GM19372 (cell line): ENCODE measurements at regions not wholly inside any gene's neighbourhood (a gene's known extent, or its start where the extent isn't known, plus 50 kb on each side); places are given as distances from the start of the nearest gene placed in this dataset.

Experiments used
- ATAC-seq: cut with Tn5 transposase; IDR thresholded peaks from one replicate; pipeline ENCODE4 v1.9.1; 2021; ENCODE audit warnings: mild to moderate bottlenecking, low read depth, moderate library complexity; ENCODE audit not compliant: unreplicated experiment

- no peak for ATAC-seq
Measured at GRCh38 chr20:10984294-10984693, 310.5 kb upstream of the JAG1 start.

- no peak for ATAC-seq
Measured at GRCh38 chr20:10984913-10985312, 311.1 kb upstream of the JAG1 start.

- ATAC-seq, result no peak
Measured at GRCh38 chr20:10985536-10985935, 311.7 kb upstream of the JAG1 start.

DNA sequence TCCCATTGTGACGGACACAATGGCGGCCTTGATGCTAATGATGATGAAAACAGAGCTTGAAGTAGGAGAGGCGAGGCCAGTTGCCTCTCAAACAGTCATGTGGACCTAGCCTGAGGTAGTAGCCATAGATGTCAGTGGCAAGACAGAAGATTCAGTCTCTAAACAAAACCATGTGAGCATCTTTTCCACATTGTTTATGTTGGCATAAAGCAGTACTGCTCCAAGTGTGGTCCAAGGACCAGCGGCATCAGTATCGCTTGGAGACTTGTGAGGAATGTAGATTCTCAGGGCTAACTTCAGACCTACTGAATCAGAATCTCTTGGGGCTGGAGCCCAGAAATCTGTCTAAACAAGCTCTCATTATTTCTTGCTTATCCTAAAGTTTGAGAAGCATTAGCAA lies 312.8 kb upstream of the JAG1 start:
- no peak for ATAC-seq

GRCh38 chr20:10987651-10988383 lies 314.0 kb upstream of the JAG1 start:
- no peak for ATAC-seq

GRCh38 chr20:10990625-10991382 lies 317.0 kb upstream of the JAG1 start:
- ATAC-seq, result no peak

DNA sequence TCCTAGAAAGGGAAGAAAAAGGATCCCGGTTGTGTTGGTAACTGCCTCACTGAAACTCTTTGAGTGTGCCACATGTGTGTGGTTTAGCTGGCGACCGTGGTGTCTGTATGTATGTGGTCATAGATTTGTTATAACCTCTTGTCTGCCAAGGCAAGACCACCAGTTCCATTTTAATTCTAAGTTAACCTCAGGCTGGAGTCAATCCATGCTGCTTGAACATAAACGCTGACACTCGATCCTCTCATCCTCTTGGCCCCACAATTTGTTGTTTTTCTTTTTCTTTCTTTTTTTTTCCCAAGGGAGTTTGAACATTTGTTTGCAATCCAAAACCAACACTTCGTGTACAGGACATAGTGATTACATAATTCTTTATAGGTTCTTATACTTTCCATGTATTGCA lies 318.9 kb upstream of the JAG1 start:
- no peak for ATAC-seq

DNA sequence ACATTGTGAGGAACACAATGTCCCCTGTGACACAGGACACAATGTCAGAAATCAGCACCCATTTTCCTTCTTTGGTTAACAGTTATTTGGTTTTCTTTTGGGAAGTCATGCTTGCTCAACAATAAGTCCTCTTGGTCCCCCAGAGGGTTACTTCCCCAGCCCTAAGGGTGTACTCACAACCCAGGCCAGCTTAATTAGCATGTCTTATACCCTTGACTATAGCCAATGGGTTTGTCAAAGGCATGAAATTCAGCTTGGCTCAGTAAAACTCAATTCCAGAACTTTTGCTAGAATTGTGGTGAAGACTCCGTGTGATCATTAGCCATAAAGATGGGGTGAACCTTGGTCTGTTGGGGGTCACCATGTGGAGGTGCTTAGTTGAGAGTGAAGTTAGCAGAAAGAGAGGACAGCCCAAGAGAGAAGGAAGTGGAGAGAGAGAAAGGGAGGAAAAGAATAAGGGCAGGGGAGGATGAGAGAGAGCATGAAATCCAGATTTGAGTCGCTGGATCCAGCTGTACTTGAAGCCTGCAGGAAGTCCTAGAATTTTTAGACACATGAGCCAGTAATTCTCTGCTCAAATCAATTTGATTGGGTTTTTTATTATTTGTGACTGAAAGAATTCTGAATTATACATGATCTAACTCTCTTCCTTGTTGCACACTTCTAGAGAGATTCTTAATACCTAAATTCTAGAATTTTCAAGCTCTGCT lies 321.3 kb upstream of the JAG1 start:
- no peak for ATAC-seq

DNA sequence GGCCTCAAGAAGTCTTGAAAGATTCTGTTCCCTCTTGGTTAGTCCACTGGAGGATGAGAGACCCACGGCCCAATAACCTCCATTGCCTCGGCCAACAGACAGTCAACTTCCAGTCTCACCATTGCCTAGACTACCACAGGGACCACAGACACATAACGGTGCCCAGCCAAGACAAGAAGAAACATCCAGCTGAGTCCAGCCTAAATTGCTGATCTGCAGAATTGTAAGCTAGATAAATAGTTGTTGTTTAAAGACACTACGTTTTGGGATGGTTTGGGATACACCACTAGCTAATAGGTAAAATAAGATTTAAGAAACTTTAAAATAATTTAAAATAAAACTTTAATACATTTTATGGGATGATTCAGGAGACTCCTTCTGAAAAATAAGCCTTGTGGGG lies 324.7 kb upstream of the JAG1 start:
- no peak for ATAC-seq

GRCh38 chr20:11000416-11000815 lies 326.6 kb upstream of the JAG1 start:
- no peak for ATAC-seq

DNA sequence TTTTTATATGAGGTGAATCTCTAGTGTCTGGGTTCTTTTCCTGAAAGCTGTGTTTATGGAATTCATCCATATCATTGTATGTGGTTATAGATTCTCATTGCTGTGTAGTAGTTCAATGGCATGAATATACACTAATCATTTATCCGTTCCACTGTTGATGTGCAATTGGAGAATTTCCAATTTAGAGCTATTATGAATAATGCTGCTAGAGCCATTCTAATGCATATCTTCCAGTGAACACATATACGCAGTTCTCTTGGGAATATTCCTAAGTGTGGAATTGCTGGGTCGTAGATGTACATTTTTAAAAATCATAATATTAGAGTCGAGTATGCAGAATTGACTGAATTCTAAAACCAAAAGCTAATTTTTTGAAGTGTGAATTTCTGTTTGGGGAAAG lies 327.5 kb upstream of the JAG1 start:
- ATAC-seq, result no peak

- no peak for ATAC-seq
Measured at GRCh38 chr20:11001764-11002540, 328.2 kb upstream of the JAG1 start.

DNA sequence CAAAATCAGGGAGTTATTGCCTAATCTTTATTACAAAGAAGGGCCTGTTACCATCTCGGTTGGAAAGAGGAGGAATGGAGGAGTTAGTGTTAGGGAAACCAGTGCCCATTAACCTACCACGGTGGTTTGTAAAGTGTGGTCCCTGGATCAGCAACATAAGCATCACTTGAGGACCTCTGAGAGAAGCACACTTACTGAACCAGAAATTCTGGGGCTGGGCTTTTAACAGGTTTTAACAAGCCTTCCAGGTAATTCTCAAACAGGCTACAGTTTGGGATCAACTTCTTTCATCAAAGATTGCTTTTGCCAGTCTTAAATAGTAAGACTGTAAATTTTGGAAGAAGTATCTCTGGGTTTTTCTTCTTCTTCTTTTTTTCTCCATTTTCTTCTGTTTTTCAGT lies 329.5 kb upstream of the JAG1 start:
- no peak for ATAC-seq

GRCh38 chr20:11008444-11009033 lies 334.7 kb upstream of the JAG1 start:
- ATAC-seq, result no peak

DNA sequence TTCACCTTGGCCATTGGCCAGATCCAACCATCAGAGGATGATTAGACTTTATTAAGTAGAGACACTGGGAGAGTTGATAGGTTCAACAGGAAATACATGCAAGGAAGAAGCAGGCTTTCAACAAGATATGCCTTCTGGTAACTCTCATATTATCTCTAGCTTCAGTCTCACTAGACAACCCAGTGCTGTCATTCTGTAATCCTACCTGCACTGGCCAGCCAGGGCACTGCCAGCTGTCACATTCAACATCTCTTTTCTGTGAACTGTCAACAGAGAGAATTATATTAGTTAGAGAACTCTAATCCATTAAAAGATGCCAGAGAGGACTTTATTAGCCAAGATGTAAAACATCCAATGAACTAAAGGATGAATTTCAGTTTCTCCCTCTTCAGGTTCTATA lies 337.9 kb upstream of the JAG1 start:
- no peak for ATAC-seq

GRCh38 chr20:11012975-11013374 lies 339.2 kb upstream of the JAG1 start:
- ATAC-seq, result no peak

DNA sequence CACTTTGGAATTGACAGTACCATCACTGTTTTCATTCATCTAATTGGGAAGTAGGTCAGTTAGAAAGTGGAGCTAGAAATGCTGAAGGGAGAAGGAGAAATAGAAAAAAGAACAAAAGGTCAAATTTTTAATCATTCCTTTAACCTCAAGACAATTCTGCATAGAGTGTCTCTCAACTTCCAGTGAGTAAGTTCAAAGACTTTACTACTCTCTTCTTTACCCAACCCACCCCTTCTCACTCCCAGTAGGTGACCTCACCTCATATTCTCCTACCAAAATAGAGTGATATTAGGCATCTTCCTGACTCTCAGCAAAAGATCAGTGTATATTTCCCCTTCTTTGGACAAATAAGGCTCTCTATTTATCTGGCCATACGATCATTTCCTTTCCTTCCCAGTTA lies 340.0 kb upstream of the JAG1 start:
- no peak for ATAC-seq

GRCh38 chr20:11015440-11015839 lies 341.6 kb upstream of the JAG1 start:
- ATAC-seq, result no peak

DNA sequence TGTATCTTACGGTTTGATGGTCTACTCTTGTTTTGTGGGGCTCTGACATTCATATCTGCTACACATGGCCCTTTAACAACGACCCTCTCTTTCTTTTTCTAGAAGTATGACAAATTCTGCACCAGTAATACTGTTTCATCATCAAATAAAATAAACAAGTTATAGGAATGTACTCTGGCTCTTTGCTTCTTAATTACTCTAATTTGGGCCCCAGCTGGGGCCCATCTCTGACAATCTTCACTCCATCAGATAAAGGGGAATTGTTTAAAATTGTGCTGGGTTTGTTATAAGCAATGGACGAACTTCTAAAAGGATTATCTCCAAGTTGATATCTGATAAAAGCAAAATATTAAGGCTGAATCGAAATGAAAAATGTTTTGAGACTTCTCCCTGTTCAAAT lies 343.6 kb upstream of the JAG1 start:
- no peak for ATAC-seq

GRCh38 chr20:11018668-11019170 lies 344.9 kb upstream of the JAG1 start:
- no peak for ATAC-seq
